ENCODE measurements at regions not wholly inside any gene's neighbourhood (a gene's known extent, or its start where the extent isn't known, plus 50 kb on each side); places are given as distances from the start of the nearest gene placed in this dataset.

GRCh38 chr2:47232738-47233415 is 56.6 kb upstream of the CALM2 start:
- no peaks in the 10 kb centered on the region for H3K4me1 ChIP-seq (ENCODE audit: control insufficient read depth, insufficient read depth, low read length)
- Mint-ChIP-seq H3K27me3 (ENCODE audit: low read depth in 2 of 2) (no peaks in the 10 kb centered on the region), H3K9me3 (no peaks in the 10 kb centered on the region), H3K27ac (no peak overlapping the region), H3K4me1 (no peaks in the 10 kb centered on the region), H3K4me3 (no peak overlapping the region), H3K36me3 (no peaks in the 10 kb centered on the region)
- H3K36me3 ChIP-seq (ENCODE audit: control insufficient read depth, insufficient read depth, low read length): no peaks in the 10 kb centered on the region
- no peak overlapping the region for H3K27ac ChIP-seq (ENCODE audit: low read length)
- H3K27me3 ChIP-seq (ENCODE audit: control insufficient read depth, insufficient read depth, low read length): no peaks in the 10 kb centered on the region
- H3K4me3 ChIP-seq (ENCODE audit: low read length): no peak overlapping the region
- intact Hi-C loops (cut with micrococcal nuclease): no loop called here
- no peaks in the 10 kb centered on the region for H3K9me3 ChIP-seq (ENCODE audit: control insufficient read depth, insufficient read depth, low read length)
- DNase-seq: no peak
- TF ChIP-seq CTCF (IDR thresholded peaks at IDR 0.05): no peak
- 91% methylated on average over 8 of the region's 8 CpGs for WGBS (ENCODE audit: insufficient coverage)
- no peak for ATAC-seq

- no peak overlapping the region for H3K4me3 Mint-ChIP-seq
- no peak overlapping the region for H3K27ac Mint-ChIP-seq
- Histone ChIP-seq H3K27ac (ENCODE audit: low read length) (no peak overlapping the region), H3K4me3 (ENCODE audit: low read length) (no peak overlapping the region), H3K36me3 (ENCODE audit: control insufficient read depth, insufficient read depth, low read length) (no peaks in the 10 kb centered on the region), H3K9me3 (ENCODE audit: control insufficient read depth, insufficient read depth, low read length) (no peaks in the 10 kb centered on the region), H3K27me3 (ENCODE audit: control insufficient read depth, insufficient read depth, low read length) (no peaks in the 10 kb centered on the region), H3K4me1 (ENCODE audit: control insufficient read depth, insufficient read depth, low read length) (no peaks in the 10 kb centered on the region)
- no peaks in the 10 kb centered on the region for H3K4me1 Mint-ChIP-seq
- 87% methylated on average over 4 of the region's 4 CpGs for WGBS (ENCODE audit: insufficient coverage)
- ATAC-seq: no peak
- no peak for DNase-seq
- intact Hi-C loops (cut with micrococcal nuclease): no loop called here
- no peaks in the 10 kb centered on the region for H3K27me3 Mint-ChIP-seq (ENCODE audit: low read depth in 2 of 2)
- no peak for TF ChIP-seq CTCF (IDR thresholded peaks at IDR 0.05)
- H3K9me3 Mint-ChIP-seq: no peaks in the 10 kb centered on the region
- H3K36me3 Mint-ChIP-seq: no peaks in the 10 kb centered on the region
Observed at GRCh38 chr2:47230418-47230817, 54.1 kb upstream of the CALM2 start.

- no peaks in the 10 kb centered on the region for H3K36me3 ChIP-seq (ENCODE audit: control insufficient read depth, insufficient read depth, low read length)
- TF ChIP-seq CTCF (IDR thresholded peaks at IDR 0.05): no peak
- no peak overlapping the region for H3K27ac ChIP-seq (ENCODE audit: low read length)
- H3K4me1 ChIP-seq (ENCODE audit: control insufficient read depth, insufficient read depth, low read length): no peaks in the 10 kb centered on the region
- DNase-seq (no peak), ATAC-seq (no peak)
- WGBS (ENCODE audit: insufficient coverage): 78% methylated on average over 9 of the region's 9 CpGs
- no peak overlapping the region for H3K27ac Mint-ChIP-seq
- intact Hi-C loops (cut with micrococcal nuclease): no loop called here
- no peaks in the 10 kb centered on the region for H3K27me3 Mint-ChIP-seq (ENCODE audit: low read depth in 2 of 2)
- H3K4me1 Mint-ChIP-seq: no peaks in the 10 kb centered on the region
- no peaks in the 10 kb centered on the region for H3K9me3 ChIP-seq (ENCODE audit: control insufficient read depth, insufficient read depth, low read length)
- H3K36me3 Mint-ChIP-seq: no peaks in the 10 kb centered on the region
- no peak overlapping the region for H3K4me3 ChIP-seq (ENCODE audit: low read length)
- no peaks in the 10 kb centered on the region for H3K27me3 ChIP-seq (ENCODE audit: control insufficient read depth, insufficient read depth, low read length)
- H3K9me3 Mint-ChIP-seq: no peaks in the 10 kb centered on the region
- H3K4me3 Mint-ChIP-seq: no peak overlapping the region
Observed at GRCh38 chr2:47227532-47228279, 51.4 kb upstream of the CALM2 start.

- no peak overlapping the region for H3K4me3 Mint-ChIP-seq
- H3K27me3 Mint-ChIP-seq (ENCODE audit: low read depth in 2 of 2): no peaks in the 10 kb centered on the region
- no peaks in the 10 kb centered on the region for H3K4me1 ChIP-seq (ENCODE audit: control insufficient read depth, insufficient read depth, low read length)
- no peak overlapping the region for H3K4me3 ChIP-seq (ENCODE audit: low read length)
- H3K4me1 Mint-ChIP-seq: no peaks in the 10 kb centered on the region
- intact Hi-C loops (cut with micrococcal nuclease): no loop called here
- ATAC-seq (no peak), DNase-seq (no peak)
- no peaks in the 10 kb centered on the region for H3K9me3 Mint-ChIP-seq
- no peaks in the 10 kb centered on the region for H3K9me3 ChIP-seq (ENCODE audit: control insufficient read depth, insufficient read depth, low read length)
- no peaks in the 10 kb centered on the region for H3K36me3 Mint-ChIP-seq
- WGBS (ENCODE audit: insufficient coverage): 89% methylated on average over 3 of the region's 6 CpGs
- no peak overlapping the region for H3K27ac Mint-ChIP-seq
- H3K36me3 ChIP-seq (ENCODE audit: control insufficient read depth, insufficient read depth, low read length): no peaks in the 10 kb centered on the region
- H3K27me3 ChIP-seq (ENCODE audit: control insufficient read depth, insufficient read depth, low read length): no peaks in the 10 kb centered on the region
- no peak overlapping the region for H3K27ac ChIP-seq (ENCODE audit: low read length)
- no peak for TF ChIP-seq CTCF (IDR thresholded peaks at IDR 0.05)
Observed at GRCh38 chr2:47226923-47227220, 50.6 kb upstream of the CALM2 start.
